GDM1 (cell line): ENCODE measurements at regions not wholly inside any gene's neighbourhood (a gene's known extent, or its start where the extent isn't known, plus 50 kb on each side); places are given as distances from the start of the nearest gene placed in this dataset.

Source experiments
- DNase-seq: peaks from one replicate; lab custom pipeline; 2025; lab: John Stamatoyannopoulos, UW

DNA sequence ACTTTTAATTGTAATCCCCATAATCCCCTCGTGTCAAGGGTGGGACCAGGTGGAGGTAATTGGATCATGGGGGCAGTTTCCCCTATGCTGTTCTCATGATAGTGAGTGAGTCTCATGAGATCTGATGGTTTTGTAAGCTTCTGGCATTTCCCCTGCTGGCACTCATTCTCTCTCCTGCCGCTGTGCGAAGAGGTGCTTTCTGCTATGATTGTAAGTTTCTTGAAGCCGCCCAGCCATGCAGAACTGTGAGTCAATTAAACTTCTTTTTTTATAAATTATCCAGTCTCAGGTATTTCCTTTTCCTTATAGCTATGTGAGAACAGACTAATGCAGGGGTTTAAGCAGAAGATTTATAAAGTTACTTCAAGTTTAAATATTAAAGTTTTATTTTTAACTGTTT is 655.2 kb downstream of the EPHA4 start:
- no peak for DNase-seq

DNA sequence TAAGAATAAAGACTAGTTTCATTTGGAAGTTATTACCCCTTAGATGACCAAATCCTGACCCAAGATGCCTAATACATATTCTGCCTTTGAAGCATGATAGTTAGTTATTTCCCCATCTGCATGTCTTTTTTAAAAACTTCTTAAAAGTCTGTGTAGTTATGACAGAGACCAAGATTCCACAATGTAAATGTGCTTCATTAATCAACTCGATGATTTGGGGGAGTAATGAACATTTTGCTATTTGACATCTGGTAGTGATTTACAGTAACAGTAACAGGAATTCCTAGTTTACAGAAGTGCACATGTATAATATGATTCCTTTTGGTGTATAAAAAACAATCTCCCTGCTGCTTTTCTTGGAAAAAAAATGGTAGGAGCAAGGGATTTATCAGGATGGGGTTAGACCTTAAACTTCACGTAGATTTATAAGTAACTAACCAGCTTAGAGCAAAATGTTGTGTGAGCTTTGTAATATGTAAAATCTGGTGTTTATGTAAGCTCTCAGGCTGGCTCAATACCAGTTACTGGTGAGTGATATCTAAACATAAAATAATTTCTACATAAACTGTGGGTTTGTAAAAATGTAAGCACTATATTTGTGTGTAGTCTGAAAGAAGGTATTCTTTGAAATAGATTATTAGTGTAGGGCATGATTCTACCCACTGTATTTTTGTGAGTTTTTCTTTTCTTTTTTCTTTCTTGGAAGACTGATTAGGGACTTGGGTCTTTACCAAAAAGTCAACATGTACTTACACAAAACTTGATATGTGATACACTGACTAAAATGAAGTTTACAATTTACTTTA is 641.6 kb downstream of the EPHA4 start:
- no peak for DNase-seq

DNA sequence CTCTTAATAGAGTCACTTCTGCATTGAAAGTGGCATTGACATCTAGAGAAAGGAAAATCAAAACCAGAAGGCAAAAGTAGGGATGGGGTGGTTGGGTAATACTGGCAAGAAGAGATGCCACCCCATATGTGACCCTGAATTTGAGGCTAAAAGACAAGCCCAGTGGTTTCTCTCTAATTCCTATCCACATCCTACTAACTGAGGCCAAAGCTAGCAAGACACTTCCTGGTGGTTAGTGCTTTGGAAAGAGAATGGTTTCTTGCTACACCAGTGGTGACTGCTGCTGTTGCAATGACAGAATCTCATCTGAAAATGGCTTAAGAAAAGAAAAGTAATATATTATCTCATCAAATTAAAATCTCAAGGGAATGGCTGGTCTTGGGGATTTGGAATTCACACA is 640.6 kb downstream of the EPHA4 start:
- DNase-seq: no peak

DNA sequence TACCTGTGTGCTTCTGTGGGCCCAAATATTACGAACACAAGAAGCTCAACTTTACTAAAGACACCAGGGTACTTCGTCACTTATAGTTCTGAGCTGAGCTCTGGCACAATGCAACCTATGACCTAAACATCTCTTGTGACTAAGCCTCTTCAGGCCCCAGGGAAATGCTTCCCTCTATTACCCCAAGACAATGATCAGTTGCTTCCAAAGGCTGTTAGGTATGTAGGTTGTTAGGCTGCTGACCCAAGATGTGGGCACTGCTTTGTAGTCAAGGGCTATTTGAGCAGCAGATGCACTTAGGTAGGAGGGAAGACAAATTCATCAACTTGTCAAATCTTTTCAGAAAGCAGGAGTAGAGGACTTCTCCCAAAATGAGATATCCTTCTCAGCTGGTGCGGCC is 640.1 kb downstream of the EPHA4 start:
- DNase-seq: no peak

DNA sequence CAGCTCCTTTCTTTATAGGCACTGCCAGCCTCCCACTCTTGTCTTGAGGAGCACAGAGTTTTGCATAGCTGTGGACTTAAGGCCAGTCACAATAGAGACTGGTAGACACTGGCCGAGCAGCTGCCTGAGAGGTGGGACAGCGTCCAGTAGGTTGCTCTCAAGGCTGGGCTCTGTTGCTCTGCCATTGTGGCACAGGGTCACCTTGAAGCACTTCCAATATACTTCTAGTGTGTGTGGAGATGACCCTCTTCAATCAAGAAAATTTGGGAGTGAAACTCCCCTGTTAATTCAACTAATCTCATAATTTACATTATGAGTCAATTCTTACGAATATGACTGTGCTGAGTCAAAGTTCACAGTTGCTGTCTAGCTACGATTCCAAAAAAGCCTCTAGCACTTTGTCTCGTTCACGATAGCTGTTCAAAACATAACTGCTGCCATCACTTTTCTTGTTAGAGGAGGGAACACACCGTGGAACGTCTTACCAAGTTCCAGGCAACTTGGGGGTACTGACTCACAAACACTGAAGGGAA is 636.2 kb downstream of the EPHA4 start:
- no peak for DNase-seq

DNA sequence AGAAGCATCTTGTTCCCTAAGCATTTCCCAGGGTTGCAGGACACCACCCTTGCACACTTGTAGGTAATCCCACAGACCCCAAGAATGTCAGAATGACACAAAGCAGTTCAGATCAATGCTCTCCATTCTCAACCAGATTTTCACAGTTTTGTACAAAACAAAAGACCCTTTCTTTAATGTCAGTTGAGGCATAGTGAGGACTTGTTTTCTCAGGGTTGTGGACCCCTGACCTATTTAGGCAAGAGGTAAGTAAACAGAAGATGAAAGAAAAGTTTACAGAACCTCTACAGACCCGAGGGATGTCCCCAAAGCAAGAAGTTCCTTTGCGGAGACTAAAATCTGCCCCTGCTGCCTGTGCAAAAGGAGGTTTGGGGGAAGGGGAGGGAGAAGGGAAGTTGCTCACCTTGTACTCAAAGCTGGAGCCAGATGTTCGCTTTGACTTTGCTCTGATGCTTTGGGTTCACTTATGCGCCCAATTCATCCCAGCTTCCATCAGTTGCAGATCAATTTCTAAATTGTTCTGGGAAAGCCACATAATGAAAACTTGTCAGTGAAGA is 635.4 kb downstream of the EPHA4 start:
- DNase-seq: no peak

DNA sequence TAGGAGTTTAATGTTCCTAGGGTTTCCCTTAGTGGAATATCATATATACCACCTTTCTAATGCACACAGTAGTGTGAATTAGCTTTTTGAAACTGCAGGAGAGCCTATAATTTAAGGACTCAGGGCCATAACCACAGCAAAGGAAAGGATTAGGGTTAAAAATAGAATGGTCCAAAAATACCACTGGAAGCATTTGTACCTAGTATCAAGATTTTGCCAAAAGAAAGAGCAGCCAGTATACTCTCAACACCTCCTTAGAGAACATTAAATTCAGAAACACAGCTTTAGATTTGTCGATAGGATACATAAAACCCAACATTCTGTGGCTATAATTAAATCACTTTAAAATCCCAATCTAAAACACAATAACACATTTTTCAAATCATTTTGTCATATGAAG is 634.9 kb downstream of the EPHA4 start:
- no peak for DNase-seq

DNA sequence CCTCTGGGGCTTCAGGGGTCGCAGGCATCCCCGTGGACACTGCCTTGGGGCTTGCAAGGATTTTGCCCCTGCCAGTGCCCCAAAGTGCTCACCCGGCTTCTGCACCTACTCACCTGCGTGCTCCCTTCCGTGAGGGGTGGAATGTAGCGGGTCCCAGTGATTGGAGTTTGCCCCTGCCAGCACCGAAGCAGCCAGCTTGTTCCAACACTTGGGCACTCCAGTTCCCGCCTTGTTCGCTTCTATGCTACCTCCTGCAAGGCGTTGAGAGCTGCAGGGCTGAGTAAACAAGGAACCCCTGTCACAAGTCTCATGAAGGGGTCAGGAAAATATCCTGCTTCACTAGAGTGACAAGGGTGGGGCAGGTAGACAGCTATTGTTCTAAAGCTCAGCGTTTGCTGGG is 631.5 kb downstream of the EPHA4 start:
- DNase-seq: no peak

DNA sequence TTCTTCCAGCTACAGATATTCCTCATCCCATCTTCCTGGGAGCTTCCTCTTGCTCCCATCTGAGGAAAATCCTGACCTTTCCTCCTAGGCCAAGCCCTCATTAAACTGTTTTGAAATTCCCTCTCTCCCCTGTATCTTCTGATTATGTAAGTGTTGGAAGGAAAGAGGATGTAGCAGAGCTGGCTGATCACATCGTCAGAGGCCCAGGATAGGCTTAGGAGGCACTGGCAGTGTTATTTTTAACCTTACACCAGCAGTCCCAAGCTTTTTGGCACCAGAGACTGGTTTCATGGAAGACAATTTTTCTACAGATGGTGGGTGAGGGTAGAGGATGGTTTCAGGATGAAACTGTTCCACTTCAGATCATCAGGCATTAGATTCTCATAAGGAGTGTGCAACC is 630.4 kb downstream of the EPHA4 start:
- no peak for DNase-seq

DNA sequence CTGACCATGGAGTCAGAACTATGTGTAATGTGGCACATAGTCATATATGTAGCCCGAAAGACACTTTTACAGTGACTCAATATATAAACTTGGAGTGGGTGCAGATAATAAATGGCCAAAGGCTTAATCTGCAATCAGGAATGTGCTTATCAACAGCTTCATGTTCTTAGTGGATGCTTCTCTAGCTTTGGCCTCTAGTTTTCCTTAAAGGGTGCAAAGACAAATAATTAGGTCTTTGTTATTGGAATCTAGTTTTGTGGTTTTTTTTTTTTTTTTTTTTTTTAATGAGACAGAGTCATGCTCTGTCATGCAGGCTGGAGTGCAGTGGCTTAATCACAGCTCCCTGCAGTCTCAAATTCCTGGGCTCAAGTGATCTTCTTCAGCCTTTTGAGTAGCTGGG is 625.6 kb downstream of the EPHA4 start:
- no peak for DNase-seq

DNA sequence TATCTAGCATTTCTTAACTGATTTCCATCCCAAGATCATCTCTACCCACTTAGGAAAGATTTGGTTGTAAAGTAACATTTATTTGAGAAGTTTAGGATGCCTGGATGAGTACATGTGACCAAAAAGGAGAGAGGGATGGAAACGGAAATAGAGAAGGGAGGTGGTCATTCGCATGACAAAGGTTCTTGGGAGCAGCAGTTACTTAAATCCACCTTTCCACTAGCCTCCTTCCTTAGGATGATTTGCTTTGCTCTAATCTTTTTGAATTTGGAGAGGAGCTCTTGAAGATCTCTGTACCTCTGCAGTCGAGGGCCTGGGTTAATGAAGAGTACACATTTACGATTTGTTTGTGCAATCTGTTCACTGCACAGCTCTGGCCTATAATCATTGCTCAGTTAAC is 623.5 kb downstream of the EPHA4 start:
- no peak for DNase-seq

DNA sequence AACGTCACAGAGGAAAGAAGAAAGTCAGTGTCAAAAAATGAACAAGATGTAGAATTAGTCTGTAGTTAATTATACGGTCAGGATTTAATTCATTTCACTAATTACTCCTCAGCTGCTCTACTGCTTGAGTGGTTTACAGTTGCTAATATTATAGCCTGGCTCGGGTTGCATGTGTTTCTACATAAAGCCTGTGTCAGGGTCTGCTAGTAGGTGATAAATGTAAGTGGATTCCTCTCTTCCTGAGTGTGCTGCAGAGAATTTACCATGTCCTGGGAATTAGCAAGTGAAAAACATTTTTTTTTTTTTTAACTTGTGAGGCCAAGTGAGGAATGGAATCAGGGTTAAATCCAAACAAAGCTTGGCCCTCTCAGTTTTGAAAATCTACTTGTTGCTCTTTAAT is 622.6 kb downstream of the EPHA4 start:
- DNase-seq: no peak

DNA sequence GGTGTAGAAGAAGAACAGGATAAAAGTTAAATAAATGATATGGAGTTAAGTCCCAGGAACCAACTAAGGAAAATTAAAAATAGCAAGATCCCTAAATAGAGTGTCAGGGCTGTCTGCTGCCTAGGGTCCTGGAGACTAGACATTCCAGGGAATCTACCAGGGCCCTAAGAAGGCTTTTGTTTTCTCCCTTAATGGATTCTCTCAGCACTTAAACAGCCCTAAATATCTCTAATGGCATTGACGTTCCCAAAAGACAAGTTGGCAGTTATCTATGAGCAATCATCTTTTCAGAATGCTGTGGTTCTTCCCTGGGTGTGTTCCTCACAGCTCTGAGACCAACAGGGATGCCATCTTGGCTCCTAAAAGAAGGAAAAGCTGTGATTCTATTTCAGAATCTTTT is 616.3 kb downstream of the EPHA4 start:
- DNase-seq: no peak

DNA sequence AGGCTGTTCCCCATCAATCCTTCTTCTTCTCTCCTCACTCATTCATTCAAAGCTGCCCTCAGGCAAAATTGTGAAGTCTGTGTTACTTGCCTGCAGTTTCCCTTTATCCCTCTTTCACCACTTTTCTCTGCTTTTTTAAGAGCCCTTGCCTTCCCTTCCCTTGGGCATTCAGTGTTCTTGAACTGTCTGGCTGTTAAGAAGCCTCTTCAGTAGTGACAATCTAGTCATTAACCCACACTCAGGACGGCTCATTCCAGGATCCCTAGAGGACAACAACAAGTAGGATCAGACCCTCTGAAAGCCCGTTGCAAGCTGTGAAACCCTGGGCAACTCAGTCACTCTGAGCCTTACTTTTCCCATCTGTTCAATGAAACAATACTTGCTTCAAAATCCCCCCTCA is 615.7 kb downstream of the EPHA4 start:
- DNase-seq: no peak

DNA sequence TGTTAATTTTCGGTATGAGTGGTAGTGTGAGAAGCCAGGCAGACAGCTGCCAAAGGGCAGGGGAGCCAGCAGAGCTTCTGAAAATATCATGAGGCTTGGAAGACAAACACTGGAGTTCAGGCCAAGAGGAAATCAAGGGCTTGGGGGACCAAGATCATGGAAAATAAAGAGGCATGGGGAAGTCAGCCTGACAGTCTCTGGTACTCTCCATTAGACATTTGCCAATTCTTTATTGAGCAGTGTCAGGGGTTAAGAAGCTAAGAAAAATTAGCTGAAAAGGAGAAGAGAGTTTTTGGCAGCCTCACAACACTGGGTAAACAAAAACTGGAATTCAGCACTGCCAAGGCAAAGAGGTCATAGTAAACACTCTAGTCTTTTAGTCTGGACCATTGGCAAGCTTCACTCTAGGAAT is 612.7 kb downstream of the EPHA4 start:
- DNase-seq: no peak

DNA sequence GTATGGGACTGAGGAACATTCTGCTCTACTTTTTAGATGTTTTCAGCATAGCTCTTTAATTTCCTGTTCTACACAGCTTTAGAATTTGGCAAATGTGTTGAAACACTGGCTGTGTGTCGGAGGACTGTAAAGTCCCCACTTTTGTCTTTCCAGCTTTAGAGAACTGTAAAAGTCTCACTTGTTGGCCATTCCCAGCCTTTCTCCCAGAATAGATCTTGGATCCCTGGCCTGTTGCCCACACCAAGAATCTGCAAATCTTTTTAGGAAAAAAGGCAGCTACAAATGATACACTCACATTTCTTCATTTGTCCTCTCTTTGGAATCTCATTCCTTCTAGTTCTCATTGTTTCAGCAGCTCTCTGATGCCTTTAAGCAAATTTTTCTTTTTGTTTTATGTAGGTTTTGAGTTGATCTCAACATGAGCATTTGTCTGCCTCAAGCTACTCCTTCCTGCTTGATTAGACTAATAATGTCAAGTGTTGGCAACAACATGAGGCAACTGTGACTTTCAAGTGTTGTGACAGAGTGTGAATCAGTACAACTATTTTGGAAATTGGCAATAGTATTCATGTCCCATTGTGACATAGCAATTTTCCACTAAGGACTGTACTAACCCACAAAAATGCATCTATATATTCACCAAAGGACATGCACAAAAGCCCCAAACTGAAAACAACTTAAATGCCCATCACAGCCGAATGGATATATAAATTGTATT is 610.8 kb downstream of the EPHA4 start:
- DNase-seq: no peak

DNA sequence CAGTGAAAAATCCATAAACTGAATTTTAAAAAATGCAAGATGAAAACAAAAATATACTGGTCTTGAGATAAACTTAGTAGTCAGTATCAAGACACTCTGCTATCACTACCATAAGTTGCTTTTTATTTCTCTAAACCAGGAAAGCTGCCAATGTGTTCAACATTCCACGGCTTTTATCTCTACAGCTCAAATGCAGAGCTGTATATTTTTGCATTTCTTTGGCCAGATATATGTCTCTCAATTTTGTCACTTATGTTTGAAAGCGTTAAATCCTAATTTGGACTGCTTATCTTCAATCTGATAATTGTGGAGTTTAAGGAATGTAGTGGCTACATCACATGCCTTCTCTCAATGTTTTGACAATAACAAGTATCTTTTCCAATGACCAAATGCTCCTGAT is 609.5 kb downstream of the EPHA4 start:
- DNase-seq: no peak

DNA sequence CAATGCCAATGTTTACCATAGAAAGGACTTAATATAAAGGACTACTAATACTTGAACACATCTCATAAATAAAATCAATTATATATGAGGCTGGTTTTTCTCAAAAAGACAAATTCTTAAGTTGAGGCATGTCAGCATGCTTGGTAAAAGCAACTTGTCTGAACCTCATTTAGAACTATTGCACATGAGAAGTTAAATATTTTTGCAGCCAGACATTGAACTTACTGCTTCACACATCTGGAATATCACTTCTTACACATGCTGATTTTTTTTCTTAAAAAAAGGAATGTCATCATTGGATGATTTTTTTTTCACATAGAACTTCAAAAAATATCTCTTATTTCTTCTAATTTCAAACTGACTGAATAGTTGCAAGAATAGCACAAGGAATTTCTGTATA is 609.0 kb downstream of the EPHA4 start:
- no peak for DNase-seq

DNA sequence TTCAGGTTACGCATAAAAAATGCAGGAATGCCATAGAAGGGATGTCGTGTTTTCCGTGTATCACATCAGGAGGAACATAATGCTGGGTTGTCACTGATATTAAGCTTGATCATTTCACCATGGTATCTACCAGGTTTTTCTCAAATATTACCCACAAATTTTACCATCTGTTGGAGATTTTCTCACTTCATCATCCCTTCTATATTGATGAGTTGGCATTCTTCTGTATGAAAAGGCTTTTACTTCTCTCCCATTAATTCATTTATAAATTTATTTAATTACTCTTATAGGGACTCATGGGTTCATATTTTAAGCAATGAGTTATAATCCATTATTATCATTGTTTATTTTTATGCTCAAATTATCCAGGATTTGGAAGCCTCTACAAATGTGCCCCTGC is 608.2 kb downstream of the EPHA4 start:
- DNase-seq: no peak

DNA sequence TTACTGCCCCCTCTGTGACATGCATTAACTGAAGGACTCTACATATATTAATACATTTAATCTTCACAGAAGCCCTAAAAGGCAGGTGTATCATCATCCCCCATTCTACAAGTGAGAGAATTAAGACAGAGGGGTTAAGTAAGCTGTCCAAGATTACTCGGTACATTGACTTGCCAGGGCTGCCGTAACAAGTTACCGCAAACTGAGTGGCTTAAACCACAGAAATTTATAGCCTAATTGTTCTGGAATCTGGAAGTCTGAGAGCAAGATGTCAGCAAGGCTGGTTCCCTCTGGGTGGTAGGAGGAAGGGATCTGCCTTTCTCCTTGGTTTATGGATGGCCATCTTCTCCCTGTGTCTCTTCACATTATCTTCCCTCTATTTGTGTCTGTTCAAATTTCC is 605.5 kb downstream of the EPHA4 start:
- DNase-seq: no peak

DNA sequence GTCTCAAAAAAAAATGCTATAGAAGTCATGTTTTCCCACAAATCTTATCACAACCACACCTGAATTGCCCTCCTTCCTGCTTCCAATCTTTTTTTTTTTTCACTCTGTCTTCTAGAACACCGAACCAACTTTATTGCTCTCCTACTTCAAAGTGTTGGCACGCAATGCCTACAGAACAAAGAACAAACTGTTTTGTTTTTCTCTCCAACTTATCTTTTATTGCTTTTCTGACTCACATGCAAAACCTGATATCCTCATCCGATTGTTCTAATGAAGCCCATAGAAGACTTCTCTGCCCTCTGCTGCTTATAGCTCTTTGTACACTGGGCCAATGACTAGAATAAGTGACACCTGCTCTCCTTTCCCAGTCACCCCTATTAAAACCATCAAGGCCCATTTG is 602.8 kb downstream of the EPHA4 start:
- DNase-seq: no peak

DNA sequence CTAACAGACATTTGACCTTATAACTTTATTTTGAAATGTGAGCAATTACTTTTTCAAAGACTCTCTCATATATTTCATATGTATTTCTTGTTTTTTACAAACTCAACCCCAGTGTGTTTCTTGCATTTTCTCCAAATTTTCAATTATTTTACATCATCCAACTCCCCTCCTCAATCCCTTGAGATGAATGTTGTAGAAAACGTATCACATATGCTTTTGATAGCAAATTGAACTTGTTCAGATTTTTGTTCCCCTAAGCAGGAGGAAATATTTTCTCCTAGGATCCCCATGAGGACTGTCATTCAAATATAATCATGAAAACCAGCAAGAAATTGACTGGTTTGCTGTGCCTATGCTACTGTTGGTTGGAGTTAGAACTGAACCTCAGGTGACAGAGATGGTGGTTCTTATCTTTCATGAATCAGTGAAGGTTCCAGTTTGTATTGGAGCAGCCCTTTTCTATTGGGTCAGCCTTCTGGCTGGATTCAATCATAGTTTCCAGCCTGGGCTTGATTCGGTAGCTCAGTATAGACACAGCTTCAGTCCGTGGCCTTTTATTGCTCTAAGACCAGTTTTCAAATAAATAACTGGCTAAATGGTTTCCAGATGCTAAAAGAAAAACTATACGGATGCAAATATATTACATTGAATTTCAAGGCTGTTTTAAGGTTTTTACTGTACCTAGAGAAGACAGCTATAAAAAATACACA is 591.0 kb downstream of the EPHA4 start:
- DNase-seq: no peak

DNA sequence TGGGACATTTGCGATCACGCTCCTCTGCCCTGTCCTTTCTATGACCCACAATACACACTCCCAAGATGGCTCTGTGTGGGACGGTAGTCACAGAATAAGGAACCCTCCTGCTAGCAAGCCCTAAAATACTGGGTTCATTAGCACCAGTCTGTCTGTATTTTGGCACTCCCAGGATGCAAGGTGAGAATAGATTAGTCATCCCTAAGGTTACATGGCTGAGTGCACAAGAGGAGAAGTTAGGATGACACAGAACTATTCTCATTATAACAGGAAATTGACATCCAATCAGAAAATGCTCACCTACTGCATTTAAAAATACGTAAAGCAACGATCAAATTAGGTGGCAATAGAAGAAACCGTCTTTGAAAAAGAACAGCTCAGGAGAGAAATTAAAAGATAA is 590.2 kb downstream of the EPHA4 start:
- no peak for DNase-seq
